NCI-H2029 (cell line): ENCODE measurements at regions not wholly inside any gene's neighbourhood (a gene's known extent, or its start where the extent isn't known, plus 50 kb on each side); places are given as distances from the start of the nearest gene placed in this dataset.

Experiments used
- DNase-seq: peaks from one replicate; lab custom pipeline; 2025; lab: John Stamatoyannopoulos, UW

- no peak for DNase-seq
Measured at GRCh38 chr10:108787932-108788331, 1135.4 kb downstream of the XPNPEP1 start.

GRCh38 chr10:108785011-108785410, 1138.3 kb downstream of the XPNPEP1 start:
- no peak for DNase-seq

- DNase-seq: no peak
Measured at GRCh38 chr10:108784534-108784933, 1138.8 kb downstream of the XPNPEP1 start.

- DNase-seq: no peak
Measured at GRCh38 chr10:108783897-108784296, 1139.4 kb downstream of the XPNPEP1 start.

- no peak for DNase-seq
Measured at GRCh38 chr10:108782411-108782810, 1140.9 kb downstream of the XPNPEP1 start.

GRCh38 chr10:108779501-108779900, 1143.8 kb downstream of the XPNPEP1 start:
- no peak for DNase-seq

GRCh38 chr10:108775911-108776475, 1147.3 kb downstream of the XPNPEP1 start:
- DNase-seq: no peak

- no peak for DNase-seq
Measured at GRCh38 chr10:108771106-108771505, 1152.2 kb downstream of the XPNPEP1 start.

- no peak for DNase-seq
Measured at GRCh38 chr10:108765794-108766193, 1157.5 kb downstream of the XPNPEP1 start.

- DNase-seq: no peak
Measured at GRCh38 chr10:108757946-108758345, 1165.4 kb downstream of the XPNPEP1 start.

GRCh38 chr10:108755646-108756045, 1167.7 kb downstream of the XPNPEP1 start:
- no peak for DNase-seq

GRCh38 chr10:108753326-108753725, 1170.0 kb downstream of the XPNPEP1 start:
- DNase-seq: no peak

GRCh38 chr10:108749042-108749441, 1174.3 kb downstream of the XPNPEP1 start:
- no peak for DNase-seq

- no peak for DNase-seq
Measured at GRCh38 chr10:108736111-108736510, 1187.2 kb downstream of the XPNPEP1 start.

GRCh38 chr10:108735380-108735779, 1187.9 kb downstream of the XPNPEP1 start:
- no peak for DNase-seq

GRCh38 chr10:108721874-108722273, 1201.4 kb downstream of the XPNPEP1 start:
- DNase-seq: no peak

GRCh38 chr10:108716352-108716751, 1207.0 kb downstream of the XPNPEP1 start:
- DNase-seq: no peak

GRCh38 chr10:108709927-108710722, 1213.2 kb downstream of the XPNPEP1 start:
- DNase-seq: no peak

GRCh38 chr10:108708363-108708762, 1214.9 kb downstream of the XPNPEP1 start:
- DNase-seq: no peak

GRCh38 chr10:108696792-108697477, 1226.4 kb downstream of the XPNPEP1 start:
- DNase-seq: no peak

- DNase-seq: no peak
Measured at GRCh38 chr10:108691126-108691525, 1232.2 kb downstream of the XPNPEP1 start.

- DNase-seq: no peak
Measured at GRCh38 chr10:108690530-108690929, 1232.8 kb downstream of the XPNPEP1 start.

GRCh38 chr10:108689891-108690290, 1233.4 kb downstream of the XPNPEP1 start:
- no peak for DNase-seq
